ENCODE measurements at regions not wholly inside any gene's neighbourhood (a gene's known extent, or its start where the extent isn't known, plus 50 kb on each side); places are given as distances from the start of the nearest gene placed in this dataset.

- no peak overlapping the region for H4K5ac ChIP-seq (ENCODE audit: low read depth, low read length)
- H3K36me3 ChIP-seq (ENCODE audit: control insufficient read depth, insufficient read depth, low read length) = no peaks in the 10 kb centered on the region
- H3K4ac ChIP-seq (ENCODE audit: low read depth, low read length) = no peak overlapping the region
- H3K14ac ChIP-seq (replicated peaks; ENCODE audit: low read depth, low read length) = no peak overlapping the region
- H4K91ac ChIP-seq (ENCODE audit: insufficient read depth, low read depth, low read length) = no peak overlapping the region
- in situ Hi-C loops (cut with MboI; ENCODE audit: low sequenced_read_pairs) (no loop called here), dilution Hi-C loops (cut with HindIII; ENCODE audit: low sequenced_read_pairs, unreplicated experiment) (no loop called here), intact Hi-C loops (cut with micrococcal nuclease) (no loop called here)
- H4K8ac ChIP-seq (ENCODE audit: low read depth in 2 of 2, low read length in 2 of 2) = no peak overlapping the region
- no peak overlapping the region for H2BK20ac ChIP-seq (ENCODE audit: low read depth, low read length)
- no peak for DNase-seq
- H3K18ac ChIP-seq (ENCODE audit: low read depth, low read length) = no peak overlapping the region
- H3K4me2 ChIP-seq (ENCODE audit: low read depth, low read length) = no peak overlapping the region
- no peak overlapping the region for H3K27ac ChIP-seq (ENCODE audit: insufficient read depth, low read length)
- H2BK120ac ChIP-seq (ENCODE audit: low read depth, low read length) = no peak overlapping the region
- H2AFZ ChIP-seq (replicated peaks; ENCODE audit: low read length, poor library complexity) = no peak overlapping the region
- no peak for TF ChIP-seq BHLHE40 (IDR thresholded peaks at IDR 0.05; ENCODE audit: low read depth, low read length)
- TF ChIP-seq ELK1 (IDR thresholded peaks at IDR 0.05; ENCODE audit: borderline replicate concordance, low read depth, low read length) = no peak
- TF ChIP-seq FOS (IDR thresholded peaks at IDR 0.05; ENCODE audit: low read depth, low read length) = no peak
- no peak for TF ChIP-seq RAD21 (IDR thresholded peaks at IDR 0.05; ENCODE audit: low read length)
- TF ChIP-seq RCOR1 (IDR thresholded peaks at IDR 0.05; ENCODE audit: insufficient replicate concordance, low read length) = no peak
- no peak for TF ChIP-seq POLR2A (IDR thresholded peaks at IDR 0.05; ENCODE audit: low read depth, low read length)
- TF ChIP-seq MAFK (IDR thresholded peaks at IDR 0.05; ENCODE audit: low read depth, low read length) = no peak
- TF ChIP-seq CEBPB (IDR thresholded peaks at IDR 0.05; ENCODE audit: low read depth, low read length) = no peak
- no peak for TF ChIP-seq SMC3 (IDR thresholded peaks at IDR 0.05; ENCODE audit: low read depth, low read length)
- no peak for TF ChIP-seq CHD1 (IDR thresholded peaks at IDR 0.05; ENCODE audit: low read depth, low read length)
- TF ChIP-seq RFX5 (IDR thresholded peaks at IDR 0.05; ENCODE audit: low read depth, low read length) = no peak
- no peak for TF ChIP-seq CTCF (conservative IDR thresholded peaks at IDR 0.05; ENCODE audit: low read depth, low read length)
- TF ChIP-seq MXI1 (IDR thresholded peaks at IDR 0.05; ENCODE audit: borderline replicate concordance, low read depth, low read length) = no peak
- no peak for TF ChIP-seq USF2 (IDR thresholded peaks at IDR 0.05; ENCODE audit: low read depth, low read length)
- no peak for TF ChIP-seq NFE2L2 (IDR thresholded peaks at IDR 0.05; ENCODE audit: low read depth, low read length)
- no peak for TF ChIP-seq MAZ (IDR thresholded peaks at IDR 0.05; ENCODE audit: borderline replicate concordance, low read depth, low read length)
- no peak overlapping the region for H2BK5ac ChIP-seq (ENCODE audit: low read depth, low read length, poor library complexity, severe bottlenecking)
- H2BK15ac ChIP-seq (ENCODE audit: low read depth, low read length) = no peak overlapping the region
- H3K9me3 ChIP-seq (ENCODE audit: control insufficient read depth, insufficient read depth, low read length) = peaks cover 19% of the 10 kb centered on the region
- H3K9me1 ChIP-seq (ENCODE audit: insufficient read depth, low read length) = no peaks in the 10 kb centered on the region
- no peak overlapping the region for H3K9ac ChIP-seq (ENCODE audit: low read depth, low read length)
- no peaks in the 10 kb centered on the region for H3K27me3 ChIP-seq (ENCODE audit: control insufficient read depth, insufficient read depth, low read length)
- no CpG with 5 or more reads among the region's 2 CpGs for whole genome bisulfite sequencing, 2 experiments (ENCODE audit: extremely low coverage in 2 of 2, insufficient read length in 1 of 2)
- no TSS peak for BruUV-seq (replicated peaks)
- H3K23ac ChIP-seq (ENCODE audit: low read depth, low read length) = no peak overlapping the region
- H2AK9ac ChIP-seq (replicated peaks; ENCODE audit: low read depth, low read length, poor library complexity) = no peak overlapping the region
- no peak overlapping the region for H2AK5ac ChIP-seq (ENCODE audit: low read depth, low read length)
- ChIA-PET CTCF (no interaction called here), POLR2A (ENCODE audit: unreplicated experiment) (no interaction called here)
- H3K4me3 ChIP-seq (ENCODE audit: insufficient read depth, low read depth, low read length) = no peak overlapping the region
- no peaks in the 10 kb centered on the region for H3K79me1 ChIP-seq (ENCODE audit: low read depth in 1 of 2, low read length in 2 of 2)
- H3K56ac ChIP-seq (ENCODE audit: extremely low read depth, insufficient read depth, low read length) = no peak overlapping the region
- no peaks in the 10 kb centered on the region for H3K4me1 ChIP-seq (ENCODE audit: control insufficient read depth, insufficient read depth, low read length)
- no peaks in the 10 kb centered on the region for H4K20me1 ChIP-seq (ENCODE audit: insufficient read depth, low read length)
- ATAC-seq (ENCODE audit: low read depth) = no peak
Measured at GRCh38 chr10:111650088-111650487, 533.5 kb downstream of the GPAM start.
